Kidney (tissue), 13 donors: ENCODE measurements at regions not wholly inside any gene's neighbourhood (a gene's known extent, or its start where the extent isn't known, plus 50 kb on each side); places are given as distances from the start of the nearest gene placed in this dataset.

Experiments
- DNase-seq, 5 donors: peaks; one replicate each; pipeline ENCODE4 v3.0.0-alpha.2; 2013 to 2020
- FAIRE-seq: peaks from 2 replicates; lab custom pipeline; 2012; peaks lifted over from hg19 to GRCh38; lab: Jason Lieb, UNC
- H3K27ac ChIP-seq, 2 donors: one replicate each; pipeline ENCODE4 v1.7.0; 2013; ENCODE audit warnings: low read depth in 2 of 2, low read length in 2 of 2, inconsistent platforms in 1 of 2
- H3K27me3 ChIP-seq: one replicate; pipeline ENCODE4 v1.7.1; 2013; ENCODE audit warnings: low read length, inconsistent platforms; ENCODE audit not compliant: control insufficient read depth, insufficient read depth
- H3K36me3 ChIP-seq, 3 donors: one replicate each; pipeline versions ENCODE4 v1.7.0 to v1.7.1; 2013; ENCODE audit warnings: low read length in 3 of 3, control low read depth in 1 of 3, inconsistent platforms in 1 of 3; ENCODE audit not compliant: insufficient read depth in 3 of 3, control insufficient read depth in 2 of 3
- H3K4me1 ChIP-seq, 3 donors: one replicate each; pipeline versions ENCODE4 v1.7.0 to v1.7.1; 2013; ENCODE audit warnings: low read length in 3 of 3, inconsistent platforms in 1 of 3, low read depth in 1 of 3; ENCODE audit not compliant: control insufficient read depth in 2 of 3, insufficient read depth in 2 of 3
- H3K4me3 ChIP-seq, 3 donors: one replicate each; pipeline versions ENCODE4 v1.7.0 to v1.8.1; 2013; ENCODE audit warnings: low read length in 3 of 3, control low read depth in 1 of 3, inconsistent platforms in 1 of 3
- H3K9ac ChIP-seq, 3 donors: one replicate each; pipeline versions ENCODE4 v1.7.0 to v1.7.1; 2013; ENCODE audit warnings: low read length in 3 of 3, control low read depth in 1 of 3, inconsistent platforms in 1 of 3
- H3K9me3 ChIP-seq, 3 donors: one replicate each; pipeline versions ENCODE4 v1.7.0 to v1.7.1; 2013; ENCODE audit warnings: low read length in 3 of 3, control low read depth in 1 of 3, inconsistent platforms in 1 of 3; ENCODE audit not compliant: control insufficient read depth in 2 of 3, insufficient read depth in 1 of 3
- intact Hi-C: fragments of 100-400 bp; cut with DNase I; formaldehyde crosslinking; loops from one replicate; pipeline ENCODE4 v1.11.1; 2022
- TF ChIP-seq, protein P1 (sequence below): IDR thresholded peaks from 3 replicates; pipeline ENCODE4 v1.5.1; 2012; ENCODE audit warnings: mild to moderate bottlenecking, moderate library complexity, borderline replicate concordance; ENCODE audit not compliant: insufficient read depth; ENCODE audit errors: extremely low read depth
- donor health status: control.
- donor health status: control.
- donor health status: control.
- donor health status: control.
- donor health status: control.
- donor health status: DM: yes; HTN: yes; CAD: no.
- donor health status: Normal renal cell carcinoma (clear cell type).

GRCh38 chr5:147162740-147163139 lies 72.1 kb upstream of the STK32A start:
- Histone ChIP-seq H3K27me3 (no peaks in the 10 kb centered on the region), H3K9me3 (no peaks in the 10 kb centered on the region), H3K9ac (no peak overlapping the region), H3K4me1 (no peaks in the 10 kb centered on the region), H3K27ac (no peak overlapping the region), H3K4me3 (no peak overlapping the region), H3K36me3 (no peaks in the 10 kb centered on the region)
- intact Hi-C loops, result no loop called here
- FAIRE-seq (no peak), DNase-seq (no peak)
- TF ChIP-seq, protein P1, sequence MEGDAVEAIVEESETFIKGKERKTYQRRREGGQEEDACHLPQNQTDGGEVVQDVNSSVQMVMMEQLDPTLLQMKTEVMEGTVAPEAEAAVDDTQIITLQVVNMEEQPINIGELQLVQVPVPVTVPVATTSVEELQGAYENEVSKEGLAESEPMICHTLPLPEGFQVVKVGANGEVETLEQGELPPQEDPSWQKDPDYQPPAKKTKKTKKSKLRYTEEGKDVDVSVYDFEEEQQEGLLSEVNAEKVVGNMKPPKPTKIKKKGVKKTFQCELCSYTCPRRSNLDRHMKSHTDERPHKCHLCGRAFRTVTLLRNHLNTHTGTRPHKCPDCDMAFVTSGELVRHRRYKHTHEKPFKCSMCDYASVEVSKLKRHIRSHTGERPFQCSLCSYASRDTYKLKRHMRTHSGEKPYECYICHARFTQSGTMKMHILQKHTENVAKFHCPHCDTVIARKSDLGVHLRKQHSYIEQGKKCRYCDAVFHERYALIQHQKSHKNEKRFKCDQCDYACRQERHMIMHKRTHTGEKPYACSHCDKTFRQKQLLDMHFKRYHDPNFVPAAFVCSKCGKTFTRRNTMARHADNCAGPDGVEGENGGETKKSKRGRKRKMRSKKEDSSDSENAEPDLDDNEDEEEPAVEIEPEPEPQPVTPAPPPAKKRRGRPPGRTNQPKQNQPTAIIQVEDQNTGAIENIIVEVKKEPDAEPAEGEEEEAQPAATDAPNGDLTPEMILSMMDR, result no peak

DNA sequence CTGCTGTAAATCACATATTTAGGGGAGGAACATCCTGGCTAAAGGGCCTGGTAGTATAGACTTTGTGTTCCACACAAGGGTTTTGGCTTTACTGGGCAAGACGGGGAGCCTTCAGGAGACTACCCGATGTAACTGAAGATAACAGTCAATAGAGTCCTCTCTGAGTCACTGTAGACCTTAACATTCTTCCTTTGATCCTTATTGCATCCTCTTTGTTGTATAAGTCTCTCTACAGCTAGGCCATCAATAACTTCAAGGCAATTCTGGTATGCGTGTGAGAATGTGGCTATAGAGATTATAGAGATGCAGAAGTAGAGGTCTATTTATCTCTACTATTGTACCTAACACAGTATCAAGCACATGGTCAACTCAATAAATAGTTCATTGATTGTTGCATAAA lies 67.3 kb upstream of the STK32A start:
- no peaks in the 10 kb centered on the region for H3K27me3 ChIP-seq
- FAIRE-seq, result no peak
- intact Hi-C loops, result no loop called here

DNA sequence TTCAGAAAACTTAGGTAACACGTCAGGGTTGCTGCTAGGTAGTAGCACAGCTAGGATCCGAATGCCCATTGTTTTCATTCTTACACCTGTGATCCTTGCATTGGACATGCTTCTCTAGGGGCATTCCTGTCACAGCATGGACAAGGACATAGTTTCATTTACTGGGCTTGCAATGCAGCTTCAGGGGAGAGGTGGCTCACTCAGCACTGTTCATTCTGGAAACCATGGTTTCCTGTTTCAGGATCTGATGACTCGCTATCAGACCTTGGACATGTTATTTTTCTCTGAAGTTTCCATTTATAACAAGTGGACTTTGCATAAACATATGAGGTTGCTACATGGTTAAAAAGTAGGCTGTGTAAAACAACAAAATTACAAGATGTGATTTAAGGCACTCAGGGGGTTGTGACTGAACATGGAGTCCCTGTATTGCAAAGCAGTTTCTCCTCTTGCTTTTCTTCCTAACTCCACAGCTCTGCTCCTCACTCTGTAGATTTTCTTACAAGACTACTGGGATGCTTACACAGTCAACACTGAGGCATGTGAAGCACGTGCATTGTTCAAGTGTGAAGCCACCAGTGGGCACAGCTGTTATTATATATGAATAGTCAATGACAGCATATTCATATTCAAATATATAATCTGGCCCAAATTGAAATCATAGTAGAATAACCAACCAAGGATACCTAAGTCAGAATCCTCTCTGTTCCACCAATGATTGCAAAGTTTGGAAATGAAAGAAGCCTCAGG lies 66.1 kb upstream of the STK32A start:
- Histone ChIP-seq H3K4me3 (no peak overlapping the region), H3K9me3 (no peaks in the 10 kb centered on the region), H3K9ac (no peak overlapping the region), H3K36me3 (no peaks in the 10 kb centered on the region), H3K27me3 (no peaks in the 10 kb centered on the region), H3K27ac (no peak overlapping the region), H3K4me1 (peaks cover 0 to 8% (median 0%) of the 10 kb centered on the region in 3 donors)
- DNase-seq, result no peak
- TF ChIP-seq, protein P1, result no peak
- intact Hi-C loops, result no loop called here
- FAIRE-seq, result no peak

More for the DNA sequence above, 67.3 kb upstream of the STK32A start:
- no peaks in the 10 kb centered on the region for H3K36me3 ChIP-seq
- no peaks in the 10 kb centered on the region for H3K9me3 ChIP-seq
- H3K4me3 ChIP-seq, result no peak overlapping the region
- no peak for DNase-seq
- H3K4me1 ChIP-seq, result peaks cover 0 to 8% (median 0%) of the 10 kb centered on the region in 3 donors
- no peak overlapping the region for H3K9ac ChIP-seq
- TF ChIP-seq, protein P1, result no peak
- no peak overlapping the region for H3K27ac ChIP-seq
